K562 (cell line): ENCODE measurements at regions not wholly inside any gene's neighbourhood (a gene's known extent, or its start where the extent isn't known, plus 50 kb on each side); places are given as distances from the start of the nearest gene placed in this dataset.

Source experiments
- ATAC-seq: fragments of 200-7000 bp; cut with Tn5 transposase; 3 replicates; pipeline ENCODE4 v1.9.1; 2020; ENCODE audit warnings: moderate library complexity
- BruUV-seq: library from RNA; stranded (reverse); fragments of 400-500 nt; replicated peaks from 2 replicates; lab custom pipeline; 2021; lab: Mats Ljungman, UMichigan
- CTCF ChIA-PET: fragments of 300-600 bp; formaldehyde crosslinking; extraction: SDS; loops from one replicate; lab custom pipeline; 2021; ENCODE audit warnings: low intra/inter-chr PET ratio; lab: Yijun Ruan, JAX
- POLR2A ChIA-PET: fragments of 300-600, 350-650 bp; sonication (Branson Sonifier 250); formaldehyde crosslinking; extraction: SDS; loops from one replicate; lab custom pipeline; 2021; ENCODE audit warnings: antibody characterized with exemption, inconsistent platforms; lab: Yijun Ruan, JAX
- DNase-seq, 4 experiments: peaks; one replicate each; pipeline versions ENCODE4 v3.0.0 to v3.0.0-alpha.2; 2011 to 2018; ENCODE audit warnings: low spot score in 3 of 4, mixed read lengths in 3 of 4; ENCODE audit errors: extremely low read depth in 1 of 4
- FAIRE-seq: peaks from 2 replicates; lab custom pipeline; 2011; peaks lifted over from hg19 to GRCh38; lab: Jason Lieb, UNC
- H2AFZ ChIP-seq: 2 replicates; pipeline ENCODE4 v1.6.0; 2011; ENCODE audit warnings: low read depth, low read length, control low read depth, inconsistent platforms
- H3K27ac ChIP-seq: fragments of 200-600 bp; 3 replicates; pipeline ENCODE4 v1.8.0; 2011; ENCODE audit warnings: low read depth, mild to moderate bottlenecking, control low read depth, inconsistent platforms, low read length, moderate library complexity, mixed read lengths; ENCODE audit errors: extremely low read depth
- H3K27me3 ChIP-seq, 2 experiments: fragments of 300-600 bp in 1 of 2; 2 replicates in 1 of 2; 3 replicates in 1 of 2; pipeline versions ENCODE4 v1.6.0 to v1.8.0; 2011; ENCODE audit warnings: inconsistent platforms in 2 of 2, low read length in 2 of 2, mild to moderate bottlenecking in 1 of 2, mixed read lengths in 1 of 2, moderate library complexity in 1 of 2; ENCODE audit not compliant: control insufficient read depth in 2 of 2, insufficient read depth in 2 of 2
- H3K36me3 ChIP-seq: fragments of 300-600 bp; 3 replicates; pipeline ENCODE4 v1.8.0; 2011; ENCODE audit warnings: mild to moderate bottlenecking, low read length, inconsistent platforms; ENCODE audit not compliant: control insufficient read depth, insufficient read depth
- H3K4me1 ChIP-seq, 2 experiments: fragments of 200-600 bp in 1 of 2; replicated peaks in 1 of 2; 2 replicates in 1 of 2; 3 replicates in 1 of 2; pipeline versions ENCODE4 v1.5.1 to v1.8.0; 2011; ENCODE audit warnings: inconsistent platforms in 2 of 2, low read length in 2 of 2, mild to moderate bottlenecking in 1 of 2, mixed read lengths in 1 of 2, moderate library complexity in 1 of 2; ENCODE audit not compliant: control insufficient read depth in 2 of 2, insufficient read depth in 2 of 2
- H3K4me2 ChIP-seq: 2 replicates; pipeline ENCODE4 v1.6.1; 2011; ENCODE audit warnings: low read length, control low read depth, inconsistent platforms, mixed read lengths; ENCODE audit not compliant: insufficient read depth
- H3K4me3 ChIP-seq: fragments of 200-600 bp; sonication (generic), shearing (Covaris generic); 2 replicates; pipeline ENCODE4 v1.5.1; 2016; ENCODE audit warnings: control low read depth, inconsistent platforms
- H3K79me2 ChIP-seq: fragments of 200-600 bp; 3 replicates; pipeline ENCODE4 v1.8.0; 2011; ENCODE audit warnings: low read length, inconsistent platforms; ENCODE audit not compliant: control insufficient read depth, insufficient read depth
- H3K9ac ChIP-seq, 2 experiments: 2 replicates each; pipeline versions ENCODE4 v1.6.0 to v1.6.1; 2011; ENCODE audit warnings: low read depth in 2 of 2, low read length in 2 of 2, control low read depth in 1 of 2, inconsistent platforms in 1 of 2, mild to moderate bottlenecking in 1 of 2, mixed read lengths in 1 of 2; ENCODE audit not compliant: insufficient read depth in 1 of 2
- H3K9me1 ChIP-seq: one replicate; pipeline ENCODE4 v1.6.0; 2011; ENCODE audit warnings: inconsistent platforms, mild to moderate bottlenecking, low read length, moderate library complexity; ENCODE audit not compliant: control insufficient read depth, insufficient read depth
- H3K9me3 ChIP-seq: replicated peaks from 2 replicates; pipeline ENCODE4 v1.5.1; 2011; ENCODE audit warnings: low read depth, low read length, inconsistent platforms; ENCODE audit not compliant: control insufficient read depth, insufficient read depth
- H4K20me1 ChIP-seq: replicated peaks from 2 replicates; pipeline ENCODE4 v1.6.1; 2011; ENCODE audit warnings: low read length, inconsistent platforms, mixed read lengths; ENCODE audit not compliant: control insufficient read depth, insufficient read depth
- BRD4 ChIP-seq: fragments of 200-600 bp; sonication (generic); IDR thresholded peaks from 2 replicates; pipeline ENCODE4 v1.6.1; 2017; ENCODE audit warnings: inconsistent platforms
- CHD2 ChIP-seq: IDR thresholded peaks from 2 replicates; pipeline ENCODE4 v1.6.1; 2011; ENCODE audit warnings: low read depth, low read length
- CTBP1 ChIP-seq: fragments of 450-650 bp; IDR thresholded peaks from 2 replicates; pipeline ENCODE4 v1.6.1; 2016; ENCODE audit warnings: borderline replicate concordance
- EGR1 ChIP-seq: fragments of 450-650 bp; conservative IDR thresholded peaks from 2 replicates; pipeline ENCODE4 v1.6.1; 2017; ENCODE audit warnings: mild to moderate bottlenecking
- FIP1L1 ChIP-seq: fragments of 200-400 bp; formaldehyde crosslinking; IDR thresholded peaks from 2 replicates; pipeline ENCODE4 v1.6.1; 2018; ENCODE audit warnings: mild to moderate bottlenecking, low read depth, low read length; ENCODE audit not compliant: poor library complexity, severe bottlenecking
- FOXJ2 ChIP-seq: fragments of 200-800 bp; sonication (Bioruptor generic); IDR thresholded peaks from 2 replicates; pipeline ENCODE4 v1.6.1; 2016; ENCODE audit warnings: missing genetic modification characterization, missing compliant biosample characterization
- HDAC1 ChIP-seq, 2 experiments: fragments of 450-650 bp; IDR thresholded peaks; 2 replicates each; pipeline ENCODE4 v1.6.1; 2016 to 2017; ENCODE audit warnings: inconsistent platforms in 1 of 2, mild to moderate bottlenecking in 1 of 2, moderate library complexity in 1 of 2
- KLF1 ChIP-seq: fragments of 450-650 bp; IDR thresholded peaks from 2 replicates; pipeline ENCODE4 v1.6.1; 2016; ENCODE audit warnings: missing genetic modification characterization, missing compliant biosample characterization
- MCM3 ChIP-seq: fragments of 450-650 bp; IDR thresholded peaks from 2 replicates; pipeline ENCODE4 v1.6.1; 2016
- NRF1 ChIP-seq, 2 experiments: fragments of 450-650 bp; IDR thresholded peaks in 1 of 2; conservative IDR thresholded peaks in 1 of 2; 2 replicates each; pipeline ENCODE4 v1.6.1; 2014; ENCODE audit warnings: mild to moderate bottlenecking in 2 of 2
- PBX2 ChIP-seq, 2 experiments: IDR thresholded peaks in 1 of 2; conservative IDR thresholded peaks in 1 of 2; 2 replicates each; pipeline ENCODE4 v1.6.1; 2016; ENCODE audit warnings: low read depth in 2 of 2, mild to moderate bottlenecking in 1 of 2, missing compliant biosample characterization in 1 of 2, missing genetic modification characterization in 1 of 2, moderate library complexity in 1 of 2
- PHB ChIP-seq: fragments of 250-450 bp; sonication (Bioruptor Pico); IDR thresholded peaks from 2 replicates; pipeline ENCODE4 v1.5.0; 2021
- SPI1 ChIP-seq: IDR thresholded peaks from 2 replicates; pipeline ENCODE4 v1.6.1; 2011; ENCODE audit warnings: low read depth, low read length, control low read depth, borderline replicate concordance
- STAG1 ChIP-seq: sonication (generic); formaldehyde crosslinking; IDR thresholded peaks from 2 replicates; pipeline ENCODE4 v1.5.0; 2020; ENCODE audit warnings: missing genetic modification reagents, borderline replicate concordance
- THRA ChIP-seq: fragments of 450-650 bp; IDR thresholded peaks from 2 replicates; pipeline ENCODE4 v1.6.1; 2017; ENCODE audit warnings: mild to moderate bottlenecking, moderate library complexity
- ZNF224 ChIP-seq: sonication (generic); formaldehyde crosslinking; IDR thresholded peaks from 2 replicates; pipeline ENCODE4 v1.8.0; 2022; ENCODE audit warnings: mild to moderate bottlenecking, missing genetic modification reagents
- ZNF282 ChIP-seq: sonication (generic); formaldehyde crosslinking; IDR thresholded peaks from 2 replicates; pipeline ENCODE4 v1.8.1; 2023; ENCODE audit warnings: missing genetic modification reagents
- ZNF561 ChIP-seq: fragments of 450-650 bp; formaldehyde crosslinking; conservative IDR thresholded peaks from 2 replicates; pipeline ENCODE4 v1.4.0; 2020; ENCODE audit warnings: mild to moderate bottlenecking, moderate library complexity
- ZNF785 ChIP-seq: fragments of 250-450 bp; sonication (Bioruptor Pico); IDR thresholded peaks from 2 replicates; pipeline ENCODE4 v1.4.0; 2020; ENCODE audit warnings: mild to moderate bottlenecking
- WGBS: fragments of 100-300 bp; shearing (Covaris generic); methylation state at CpG from one replicate; pipeline ENCODE4 v1.1.6; 2016; ENCODE audit warnings: low coverage, mixed read lengths; ENCODE audit not compliant: insufficient coverage; ENCODE audit errors: missing lambda C conversion rate; 5-methylcytosine and 5-hydroxymethylcytosine counted together
- in situ Hi-C: fragments of 300-500 bp; cut with MboI; formaldehyde crosslinking; loops from 4 replicates; pipeline ENCODE4 v1.15.0; 2018; ENCODE audit warnings: inconsistent platforms, mixed read lengths
- intact Hi-C: fragments of 100-400 bp; cut with micrococcal nuclease; formaldehyde crosslinking; loops from 2 replicates; pipeline ENCODE4 v1.14.2; 2022

- in situ Hi-C loops (loop anchor here (10.0 kb wide), 1 partner anchor 793 kb away; no protein-coding TSS in a partner anchor), intact Hi-C loops (no loop called here)
- under 1% methylated on average over 19 of the region's 19 CpGs for WGBS
- Histone ChIP-seq H3K9ac (no peak overlapping the region), H3K27me3 (peaks cover 3 to 20% of the 10 kb centered on the region in 2 experiments; a peak in 3 of 5 replicates), H4K20me1 (no peaks in the 10 kb centered on the region; the same call in 1 of the 2 replicates), H2AFZ (no peak overlapping the region), H3K9me3 (no peaks in the 10 kb centered on the region), H3K4me2 (no peak overlapping the region), H3K27ac (no peak overlapping the region), H3K79me2 (no peaks in the 10 kb centered on the region), H3K9me1 (no peaks in the 10 kb centered on the region), H3K36me3 (no peaks in the 10 kb centered on the region), H3K4me1 (no peaks in the 10 kb centered on the region)
- no peak for FAIRE-seq
- DNase-seq, result no peak
- ATAC-seq, result no peak
- ChIA-PET POLR2A (interaction anchor here (0.5 to 0.7 kb wide), 2 partner anchors 603 to 1866 kb away, joined by 3 read pairs; no protein-coding TSS in a partner anchor), CTCF (no interaction called here)
- TF ChIP-seq CTBP1, result no peak
- TF ChIP-seq SPI1, result no peak
- no peak for TF ChIP-seq FOXJ2 (tag)
- TF ChIP-seq MCM3, result no peak
- TF ChIP-seq THRA, result no peak
- no peak for TF ChIP-seq NRF1 (conservative IDR thresholded peaks at IDR 0.05 in 1 of 2, IDR thresholded peaks at IDR 0.05 in 1 of 2)
- no peak for TF ChIP-seq ZNF282 (CRISPR knock-in tag)
- no peak for TF ChIP-seq CHD2
- no peak for TF ChIP-seq HDAC1 (IDR thresholded peaks at IDR 0.05)
- no peak for TF ChIP-seq STAG1 (CRISPR knock-in tag)
- TF ChIP-seq BRD4, result no peak
- no peak for TF ChIP-seq KLF1 (tag)
- TF ChIP-seq ZNF561 (CRISPR knock-in tag), result no peak
- TF ChIP-seq PHB (CRISPR knock-in tag), result no peak
- no peak for TF ChIP-seq ZNF224
- no peak for TF ChIP-seq PBX2 (CRISPR knock-in tag; IDR thresholded peaks at IDR 0.05; ENCODE audit: low read depth)
- TF ChIP-seq PBX2 (tag; conservative IDR thresholded peaks at IDR 0.05; ENCODE audit: low read depth), result no peak
- TF ChIP-seq FIP1L1, result no peak
- TF ChIP-seq EGR1, result no peak
- TF ChIP-seq ZNF785 (CRISPR knock-in tag), result no peak
- TF ChIP-seq, all 486 proteins: peak for 0
- no peak overlapping the region for H3K4me3 ChIP-seq
- no TSS peak for BruUV-seq
Measured at GRCh38 chr19:30647891-30648720, 275.9 kb downstream of the ZNF536 start.
